ENCODE measurements at regions not wholly inside any gene's neighbourhood (a gene's known extent, or its start where the extent isn't known, plus 50 kb on each side); places are given as distances from the start of the nearest gene placed in this dataset.

DNA sequence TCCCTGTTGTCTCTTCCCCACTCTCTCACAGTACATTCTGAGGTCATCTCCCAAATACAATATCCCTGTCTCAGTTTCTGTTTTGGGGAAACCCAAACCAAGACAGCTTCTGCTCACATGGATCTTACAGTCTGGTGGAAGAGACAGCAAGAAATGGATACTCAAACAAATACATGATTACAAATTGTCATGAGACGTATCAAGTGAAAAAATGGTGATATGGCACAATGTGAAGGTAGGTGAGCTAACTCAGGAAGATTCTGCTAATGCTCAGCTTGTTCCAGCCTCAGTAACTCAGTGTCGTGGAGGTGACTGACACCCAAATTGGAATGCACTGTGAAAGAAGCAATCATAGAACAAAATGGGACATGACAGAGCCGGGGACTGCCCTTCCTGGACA, 68.3 kb downstream of the CHST1 start:
- no peaks in the 10 kb centered on the region for H3K36me3 ChIP-seq (replicated peaks in 1 of 2; ENCODE audit: control insufficient read depth in 1 of 2, insufficient read depth in 2 of 2, low read length in 2 of 2)
- no peak overlapping the region for H3K4me3 ChIP-seq (replicated peaks in 1 of 3; ENCODE audit: low read depth in 2 of 3, low read length in 3 of 3)
- Mint-ChIP-seq H3K27ac (no peak overlapping the region), H3K4me1 (no peaks in the 10 kb centered on the region), H3K4me3 (no peak overlapping the region), H3K9me3 (peaks cover 0 to 9% (median 3%) of the 10 kb centered on the region in 7 donors), H3K36me3 (no peaks in the 10 kb centered on the region), H3K27me3 (ENCODE audit: low read depth in 3 of 3) (peaks cover 20 to 27% (median 25%) of the 10 kb centered on the region in 3 donors)
- intact Hi-C loops (cut with micrococcal nuclease): no loop called here
- DNase-seq: no peak
- H3K9me3 ChIP-seq (replicated peaks in 1 of 2; ENCODE audit: control insufficient read depth in 1 of 2, insufficient read depth in 1 of 2, low read length in 2 of 2): no peaks in the 10 kb centered on the region
- H3K4me1 ChIP-seq (ENCODE audit: control insufficient read depth in 1 of 2, insufficient read depth in 2 of 2, low read length in 2 of 2): no peaks in the 10 kb centered on the region
- no peaks in the 10 kb centered on the region for H4K20me1 ChIP-seq (ENCODE audit: insufficient read depth, low read length)
- TF ChIP-seq, protein P1, sequence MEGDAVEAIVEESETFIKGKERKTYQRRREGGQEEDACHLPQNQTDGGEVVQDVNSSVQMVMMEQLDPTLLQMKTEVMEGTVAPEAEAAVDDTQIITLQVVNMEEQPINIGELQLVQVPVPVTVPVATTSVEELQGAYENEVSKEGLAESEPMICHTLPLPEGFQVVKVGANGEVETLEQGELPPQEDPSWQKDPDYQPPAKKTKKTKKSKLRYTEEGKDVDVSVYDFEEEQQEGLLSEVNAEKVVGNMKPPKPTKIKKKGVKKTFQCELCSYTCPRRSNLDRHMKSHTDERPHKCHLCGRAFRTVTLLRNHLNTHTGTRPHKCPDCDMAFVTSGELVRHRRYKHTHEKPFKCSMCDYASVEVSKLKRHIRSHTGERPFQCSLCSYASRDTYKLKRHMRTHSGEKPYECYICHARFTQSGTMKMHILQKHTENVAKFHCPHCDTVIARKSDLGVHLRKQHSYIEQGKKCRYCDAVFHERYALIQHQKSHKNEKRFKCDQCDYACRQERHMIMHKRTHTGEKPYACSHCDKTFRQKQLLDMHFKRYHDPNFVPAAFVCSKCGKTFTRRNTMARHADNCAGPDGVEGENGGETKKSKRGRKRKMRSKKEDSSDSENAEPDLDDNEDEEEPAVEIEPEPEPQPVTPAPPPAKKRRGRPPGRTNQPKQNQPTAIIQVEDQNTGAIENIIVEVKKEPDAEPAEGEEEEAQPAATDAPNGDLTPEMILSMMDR (IDR thresholded peaks at IDR 0.05): no peak
- H3K79me2 ChIP-seq (ENCODE audit: insufficient read depth, low read length): no peaks in the 10 kb centered on the region
- WGBS (ENCODE audit: insufficient coverage): 84% methylated on average over 2 of the region's 3 CpGs
- no peak overlapping the region for H3K4me2 ChIP-seq (replicated peaks; ENCODE audit: extremely low read depth, low read length, poor library complexity, severe bottlenecking)
- H3K9ac ChIP-seq (ENCODE audit: insufficient read depth, low read length, poor library complexity, severe bottlenecking): no peak overlapping the region
- H2AFZ ChIP-seq (ENCODE audit: insufficient read depth, low read depth, low read length, poor library complexity, severe bottlenecking): no peak overlapping the region
- peaks cover 0 to 2% of the 10 kb centered on the region in 2 donors for H3K27me3 ChIP-seq (ENCODE audit: control insufficient read depth in 2 of 2, insufficient read depth in 2 of 2, low read length in 2 of 2)
- H3K27ac ChIP-seq (ENCODE audit: low read depth in 1 of 2, low read length in 2 of 2): no peak overlapping the region

DNA sequence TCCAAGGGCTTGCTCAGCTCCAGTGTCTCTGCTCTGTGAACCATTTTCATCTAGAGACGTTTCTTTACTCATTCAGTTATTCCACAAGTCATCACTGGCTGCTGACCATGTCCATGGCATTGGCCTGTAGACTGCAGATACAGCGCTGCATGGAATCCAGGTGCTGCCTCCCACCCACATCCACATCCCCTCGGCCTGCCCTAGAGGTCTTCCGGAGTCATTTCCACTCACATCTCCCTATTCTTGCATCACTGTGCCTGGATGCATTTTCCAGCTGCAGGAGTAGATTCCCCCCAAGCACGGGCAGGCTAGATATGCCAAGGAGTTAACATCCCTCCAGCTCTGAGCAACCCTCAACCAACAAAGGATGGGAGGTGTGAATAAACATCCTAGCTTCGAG, 68.9 kb downstream of the CHST1 start:
- 87% methylated on average over 2 of the region's 6 CpGs for WGBS (ENCODE audit: insufficient coverage)
- Histone ChIP-seq H3K9ac (ENCODE audit: insufficient read depth, low read length, poor library complexity, severe bottlenecking) (no peak overlapping the region), H3K4me2 (replicated peaks; ENCODE audit: extremely low read depth, low read length, poor library complexity, severe bottlenecking) (no peak overlapping the region), H3K36me3 (replicated peaks in 1 of 2; ENCODE audit: control insufficient read depth in 1 of 2, insufficient read depth in 2 of 2, low read length in 2 of 2) (no peaks in the 10 kb centered on the region), H4K20me1 (ENCODE audit: insufficient read depth, low read length) (no peaks in the 10 kb centered on the region), H2AFZ (ENCODE audit: insufficient read depth, low read depth, low read length, poor library complexity, severe bottlenecking) (no peak overlapping the region), H3K4me3 (replicated peaks in 1 of 3; ENCODE audit: low read depth in 2 of 3, low read length in 3 of 3) (no peak overlapping the region), H3K9me3 (replicated peaks in 1 of 2; ENCODE audit: control insufficient read depth in 1 of 2, insufficient read depth in 1 of 2, low read length in 2 of 2) (no peaks in the 10 kb centered on the region), H3K27ac (ENCODE audit: low read depth in 1 of 2, low read length in 2 of 2) (no peak overlapping the region), H3K4me1 (ENCODE audit: control insufficient read depth in 1 of 2, insufficient read depth in 2 of 2, low read length in 2 of 2) (no peaks in the 10 kb centered on the region), H3K27me3 (ENCODE audit: control insufficient read depth in 2 of 2, insufficient read depth in 2 of 2, low read length in 2 of 2) (no peaks in the 10 kb centered on the region), H3K79me2 (ENCODE audit: insufficient read depth, low read length) (no peaks in the 10 kb centered on the region)
- peaks cover 0 to 8% (median 3%) of the 10 kb centered on the region in 7 donors for H3K9me3 Mint-ChIP-seq
- no peaks in the 10 kb centered on the region for H3K4me1 Mint-ChIP-seq
- H3K27me3 Mint-ChIP-seq (ENCODE audit: low read depth in 3 of 3): peaks cover 20 to 26% (median 22%) of the 10 kb centered on the region in 3 donors
- TF ChIP-seq, protein P1 (IDR thresholded peaks at IDR 0.05): no peak
- no peak for DNase-seq
- no peak overlapping the region for H3K4me3 Mint-ChIP-seq
- intact Hi-C loops (cut with micrococcal nuclease): no loop called here
- H3K27ac Mint-ChIP-seq: no peak overlapping the region
- H3K36me3 Mint-ChIP-seq: no peaks in the 10 kb centered on the region
